GM23338 (cell line): ENCODE measurements at regions not wholly inside any gene's neighbourhood (a gene's known extent, or its start where the extent isn't known, plus 50 kb on each side); places are given as distances from the start of the nearest gene placed in this dataset.

Experiments
- ATAC-seq: fragments of 200-7000 bp; cut with Tn5 transposase; 3 replicates; pipeline ENCODE4 v1.9.1; 2020
- DNase-seq: peaks from one replicate; pipeline ENCODE4 v3.0.0-alpha.2; 2015; ENCODE audit warnings: low spot score
- H2AFZ ChIP-seq: fragments of 200-600 bp; sonication (generic); 2 replicates; pipeline ENCODE4 v1.8.0; 2016; ENCODE audit warnings: antibody characterized with exemption, mild to moderate bottlenecking, moderate library complexity
- H3F3A ChIP-seq: fragments of 200-600 bp; sonication (generic); replicated peaks from 2 replicates; pipeline ENCODE4 v1.8.0; 2017; ENCODE audit warnings: antibody characterized with exemption, mixed run types, low read depth
- H3K27ac ChIP-seq: fragments of 200-600 bp; sonication (generic); 2 replicates; pipeline ENCODE4 v1.6.1; 2016; ENCODE audit warnings: low read depth
- H3K27me3 ChIP-seq: fragments of 200-600 bp; sonication (generic); 2 replicates; pipeline ENCODE4 v1.8.0; 2016; ENCODE audit warnings: mild to moderate bottlenecking, mixed run types, moderate library complexity; ENCODE audit not compliant: insufficient read depth
- H3K36me3 ChIP-seq: fragments of 200-600 bp; sonication (generic); 2 replicates; pipeline ENCODE4 v1.8.0; 2016; ENCODE audit warnings: mild to moderate bottlenecking; ENCODE audit not compliant: insufficient read depth
- H3K4me1 ChIP-seq: fragments of 200-600 bp; sonication (generic); 2 replicates; pipeline ENCODE4 v1.8.0; 2016; ENCODE audit warnings: mild to moderate bottlenecking, moderate library complexity; ENCODE audit not compliant: insufficient read depth
- H3K4me2 ChIP-seq: fragments of 200-600 bp; sonication (generic); 2 replicates; pipeline ENCODE4 v1.7.1; 2017; ENCODE audit warnings: mixed run types
- H3K4me3 ChIP-seq: fragments of 200-600 bp; sonication (generic); 2 replicates; pipeline ENCODE4 v1.6.1; 2016; ENCODE audit warnings: mixed run types
- H3K79me2 ChIP-seq: fragments of 200-600 bp; sonication (generic); replicated peaks from 2 replicates; pipeline ENCODE4 v1.8.0; 2017; ENCODE audit warnings: mild to moderate bottlenecking; ENCODE audit not compliant: insufficient read depth
- H3K9me2 ChIP-seq: fragments of 200-600 bp; sonication (generic); 2 replicates; pipeline ENCODE4 v1.8.0; 2017; ENCODE audit not compliant: insufficient read depth
- H4K20me1 ChIP-seq: fragments of 200-600 bp; sonication (generic); replicated peaks from 2 replicates; pipeline ENCODE4 v1.8.0; 2017; ENCODE audit warnings: mild to moderate bottlenecking; ENCODE audit not compliant: insufficient read depth
- H3K27ac Mint-ChIP-seq: 2 replicates; pipeline ENCODE4 v1.8.0; 2020; ENCODE audit warnings: inconsistent platforms, mild to moderate bottlenecking, moderate library complexity, mixed read lengths
- H3K27me3 Mint-ChIP-seq: 3 replicates; pipeline ENCODE4 v1.8.0; 2022; ENCODE audit warnings: low read depth, mild to moderate bottlenecking, moderate library complexity, mixed read lengths, inconsistent platforms; ENCODE audit not compliant: insufficient read depth, poor library complexity
- H3K36me3 Mint-ChIP-seq: 3 replicates; pipeline ENCODE4 v1.8.0; 2021; ENCODE audit warnings: low read depth, mild to moderate bottlenecking, inconsistent platforms, moderate library complexity, mixed read lengths
- H3K4me1 Mint-ChIP-seq: 3 replicates; pipeline ENCODE4 v1.8.0; 2020; ENCODE audit warnings: mild to moderate bottlenecking, inconsistent platforms, mixed read lengths
- H3K4me3 Mint-ChIP-seq: 3 replicates; pipeline ENCODE4 v1.8.0; 2021; ENCODE audit warnings: moderate library complexity, mild to moderate bottlenecking, inconsistent platforms, mixed read lengths
- H3K9me3 Mint-ChIP-seq: 3 replicates; pipeline ENCODE4 v1.8.0; 2020; ENCODE audit warnings: moderate library complexity, mild to moderate bottlenecking, inconsistent platforms, mixed read lengths
- CREB1 ChIP-seq: fragments of 250-450 bp; sonication (Bioruptor Pico); IDR thresholded peaks from 2 replicates; pipeline ENCODE4 v1.5.0; 2020; ENCODE audit warnings: low read depth, mild to moderate bottlenecking, moderate library complexity
- CTCF ChIP-seq, 2 experiments: fragments of 200-600 bp in 1 of 2; sonication (generic) in 1 of 2; conservative IDR thresholded peaks; 2 replicates each; pipeline versions ENCODE4 v1.5.1 to v1.6.1; 2016 to 2017; ENCODE audit warnings: antibody characterized with exemption in 2 of 2, low read depth in 2 of 2, mild to moderate bottlenecking in 2 of 2, moderate library complexity in 1 of 2
- EZH2 ChIP-seq: fragments of 200-600 bp; sonication (generic); IDR thresholded peaks from one replicate; pipeline ENCODE4 v1.8.0; 2017; ENCODE audit warnings: antibody characterized with exemption, mild to moderate bottlenecking, low read depth; ENCODE audit not compliant: unreplicated experiment
- EZH2phosphoT487 ChIP-seq: fragments of 200-600 bp; sonication (generic); IDR thresholded peaks from one replicate; pipeline ENCODE4 v1.8.1; 2018; ENCODE audit warnings: antibody characterized with exemption; ENCODE audit not compliant: unreplicated experiment
- JUNB ChIP-seq: IDR thresholded peaks from one replicate; pipeline ENCODE4 v1.6.1; 2016; ENCODE audit warnings: antibody characterized with exemption; ENCODE audit not compliant: unreplicated experiment
- NANOG ChIP-seq: IDR thresholded peaks from 2 replicates; pipeline ENCODE4 v1.6.1; 2016; ENCODE audit warnings: antibody characterized with exemption, borderline replicate concordance
- POLR2AphosphoS5 ChIP-seq: IDR thresholded peaks from 2 replicates; pipeline ENCODE4 v1.6.1; 2016; ENCODE audit warnings: antibody characterized with exemption, low read depth
- STAT1 ChIP-seq: IDR thresholded peaks from one replicate; pipeline ENCODE4 v1.6.1; 2016; ENCODE audit warnings: antibody characterized with exemption; ENCODE audit not compliant: unreplicated experiment
- ZNF114 ChIP-seq: fragments of 250-450 bp; sonication (Bioruptor Pico); IDR thresholded peaks from 2 replicates; pipeline ENCODE4 v1.5.0; 2020; ENCODE audit warnings: mild to moderate bottlenecking, moderate library complexity
- ZNF331 ChIP-seq: fragments of 250-450 bp; sonication (Bioruptor Pico); IDR thresholded peaks from 2 replicates; pipeline ENCODE4 v1.5.0; 2020; ENCODE audit warnings: low read depth, mild to moderate bottlenecking, moderate library complexity
- TF ChIP-seq, protein P1 (sequence below): IDR thresholded peaks from 2 replicates; pipeline ENCODE4 v1.6.1; 2016; ENCODE audit warnings: antibody characterized with exemption

DNA sequence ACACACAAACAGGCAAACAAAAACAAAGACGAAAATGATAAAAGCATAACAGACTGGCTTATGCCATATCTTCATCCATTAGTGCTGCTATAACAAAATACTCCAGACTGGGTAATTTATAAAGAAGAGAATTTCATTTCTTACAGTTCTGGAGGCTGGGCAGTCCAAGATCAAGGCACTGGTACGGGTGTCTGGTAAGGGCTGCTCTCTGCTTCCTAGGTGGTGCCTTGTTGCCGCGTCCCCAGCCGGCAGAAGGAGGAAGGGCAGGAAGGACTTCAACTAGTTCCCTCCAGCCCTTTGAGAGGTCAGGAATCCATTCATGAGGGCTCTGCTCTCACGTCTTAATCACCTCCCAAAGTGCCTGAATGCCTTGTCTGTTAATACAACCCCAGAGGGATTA is 122.6 kb downstream of the BOD1 start:
- Histone ChIP-seq H3K27me3 (no peaks in the 10 kb centered on the region), H3K4me1 (no peaks in the 10 kb centered on the region), H3F3A (no peaks in the 10 kb centered on the region), H2AFZ (no peak overlapping the region), H4K20me1 (no peaks in the 10 kb centered on the region), H3K27ac (no peak overlapping the region), H3K4me3 (no peak overlapping the region), H3K4me2 (no peak overlapping the region), H3K79me2 (no peaks in the 10 kb centered on the region), H3K36me3 (no peaks in the 10 kb centered on the region), H3K9me2 (no peaks in the 10 kb centered on the region)
- Mint-ChIP-seq H3K4me1 (peaks cover 8% of the 10 kb centered on the region), H3K27ac (no peak overlapping the region), H3K9me3 (no peaks in the 10 kb centered on the region), H3K4me3 (no peak overlapping the region), H3K27me3 (peaks cover 4% of the 10 kb centered on the region), H3K36me3 (no peaks in the 10 kb centered on the region)
- ATAC-seq = no peak
- no peak for TF ChIP-seq CTCF (conservative IDR thresholded peaks at IDR 0.05; ENCODE audit: low read depth in 2 of 2)
- TF ChIP-seq STAT1 = no peak
- no peak for TF ChIP-seq ZNF331 (CRISPR knock-in tag)
- TF ChIP-seq EZH2 = no peak
- no peak for TF ChIP-seq EZH2phosphoT487
- TF ChIP-seq NANOG = no peak
- DNase-seq = no peak

DNA sequence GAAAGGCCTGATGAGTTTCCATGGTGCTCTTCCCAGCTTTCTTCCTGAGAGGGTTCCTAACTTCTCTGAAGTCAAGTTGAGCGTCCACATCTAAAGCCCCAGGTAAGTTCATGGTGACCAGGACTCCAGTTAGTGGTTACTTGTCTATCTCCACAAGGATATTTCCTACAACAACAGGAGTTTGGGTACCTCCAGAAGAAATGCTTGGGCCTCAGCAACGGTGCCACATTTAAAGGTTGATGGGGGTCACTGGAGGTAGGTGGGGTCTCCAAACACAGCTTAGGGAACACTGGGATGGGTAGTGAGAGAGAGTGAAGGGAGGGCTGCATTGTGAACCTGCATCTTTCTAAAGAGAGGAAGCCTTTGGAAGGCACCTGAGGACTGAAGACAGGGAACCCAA is 123.4 kb downstream of the BOD1 start:
- Histone ChIP-seq H4K20me1 (no peaks in the 10 kb centered on the region), H2AFZ (no peak overlapping the region), H3F3A (no peaks in the 10 kb centered on the region), H3K27me3 (no peaks in the 10 kb centered on the region), H3K4me2 (no peak overlapping the region), H3K79me2 (no peaks in the 10 kb centered on the region), H3K4me1 (no peaks in the 10 kb centered on the region), H3K4me3 (no peak overlapping the region), H3K36me3 (no peaks in the 10 kb centered on the region), H3K27ac (no peak overlapping the region), H3K9me2 (no peaks in the 10 kb centered on the region)
- H3K4me3 Mint-ChIP-seq = no peak overlapping the region
- no peak for DNase-seq
- H3K27me3 Mint-ChIP-seq = peaks cover 1% of the 10 kb centered on the region
- H3K27ac Mint-ChIP-seq = no peak overlapping the region
- no peaks in the 10 kb centered on the region for H3K9me3 Mint-ChIP-seq
- H3K4me1 Mint-ChIP-seq = peaks cover under 1% of the 10 kb centered on the region; the same call in 1 of the 3 replicates
- ATAC-seq = no peak
- H3K36me3 Mint-ChIP-seq = no peaks in the 10 kb centered on the region
- TF ChIP-seq NANOG (no peak), ZNF114 (CRISPR knock-in tag) (no peak), CTCF (conservative IDR thresholded peaks at IDR 0.05; ENCODE audit: low read depth in 2 of 2) (no peak), ZNF331 (CRISPR knock-in tag) (no peak), CREB1 (no peak), POLR2AphosphoS5 (no peak), EZH2 (no peak), STAT1 (no peak), EZH2phosphoT487 (no peak), JUNB (no peak)
- TF ChIP-seq, protein P1, sequence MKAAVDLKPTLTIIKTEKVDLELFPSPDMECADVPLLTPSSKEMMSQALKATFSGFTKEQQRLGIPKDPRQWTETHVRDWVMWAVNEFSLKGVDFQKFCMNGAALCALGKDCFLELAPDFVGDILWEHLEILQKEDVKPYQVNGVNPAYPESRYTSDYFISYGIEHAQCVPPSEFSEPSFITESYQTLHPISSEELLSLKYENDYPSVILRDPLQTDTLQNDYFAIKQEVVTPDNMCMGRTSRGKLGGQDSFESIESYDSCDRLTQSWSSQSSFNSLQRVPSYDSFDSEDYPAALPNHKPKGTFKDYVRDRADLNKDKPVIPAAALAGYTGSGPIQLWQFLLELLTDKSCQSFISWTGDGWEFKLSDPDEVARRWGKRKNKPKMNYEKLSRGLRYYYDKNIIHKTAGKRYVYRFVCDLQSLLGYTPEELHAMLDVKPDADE = no peak
